MM.1S (cell line): ENCODE measurements at regions not wholly inside any gene's neighbourhood (a gene's known extent, or its start where the extent isn't known, plus 50 kb on each side); places are given as distances from the start of the nearest gene placed in this dataset.

Experiments used
- DNase-seq: peaks from one replicate; pipeline ENCODE4 v3.0.0-alpha.2; 2015
- H2AFZ ChIP-seq: fragments of 300-600 bp; sonication (generic); 2 replicates; pipeline ENCODE4 v1.6.0; 2016; ENCODE audit warnings: antibody characterized with exemption, low read length
- H3F3A ChIP-seq: fragments of 300-600 bp; sonication (generic); 2 replicates; pipeline ENCODE4 v1.6.1; 2016; ENCODE audit warnings: mild to moderate bottlenecking, antibody characterized with exemption, low read length, moderate library complexity, mixed read lengths; ENCODE audit not compliant: insufficient read depth
- H3K27ac ChIP-seq: fragments of 300-600 bp; sonication (generic); 2 replicates; pipeline ENCODE4 v1.5.1; 2016; ENCODE audit warnings: mild to moderate bottlenecking, low read length
- H3K27me3 ChIP-seq: fragments of 300-600 bp; sonication (generic); replicated peaks from 2 replicates; pipeline ENCODE4 v1.6.0; 2016; ENCODE audit warnings: low read length; ENCODE audit not compliant: insufficient read depth
- H3K36me3 ChIP-seq: fragments of 300-600 bp; sonication (generic); replicated peaks from 2 replicates; pipeline ENCODE4 v1.6.1; 2016; ENCODE audit warnings: mild to moderate bottlenecking, low read length, mixed read lengths; ENCODE audit not compliant: insufficient read depth
- H3K4me1 ChIP-seq: fragments of 300-600 bp; sonication (generic); 2 replicates; pipeline ENCODE4 v1.6.1; 2016; ENCODE audit warnings: low read length, mixed read lengths
- H3K4me2 ChIP-seq: fragments of 300-600 bp; sonication (generic); 2 replicates; pipeline ENCODE4 v1.6.0; 2016; ENCODE audit warnings: low read depth, low read length
- H3K4me3 ChIP-seq: fragments of 300-600 bp; sonication (generic); 2 replicates; pipeline ENCODE4 v1.5.1; 2016; ENCODE audit warnings: low read length, mixed read lengths
- H3K79me2 ChIP-seq: fragments of 300-600 bp; sonication (generic); 2 replicates; pipeline ENCODE4 v1.6.1; 2016; ENCODE audit warnings: mixed run types, low read length, mixed read lengths
- H3K9ac ChIP-seq: fragments of 300-600 bp; sonication (generic); 2 replicates; pipeline ENCODE4 v1.6.1; 2016; ENCODE audit warnings: low read length, mixed read lengths
- H3K9me2 ChIP-seq: fragments of 300-600 bp; sonication (generic); replicated peaks from 2 replicates; pipeline ENCODE4 v1.6.1; 2016; ENCODE audit warnings: mild to moderate bottlenecking, low read length, mixed read lengths; ENCODE audit not compliant: insufficient read depth
- H3K9me3 ChIP-seq: fragments of 300-600 bp; sonication (generic); replicated peaks from 2 replicates; pipeline ENCODE4 v1.6.1; 2016; ENCODE audit warnings: mild to moderate bottlenecking, low read length, mixed read lengths; ENCODE audit not compliant: insufficient read depth
- H4K20me1 ChIP-seq: fragments of 300-600 bp; sonication (generic); 2 replicates; pipeline ENCODE4 v1.6.1; 2016; ENCODE audit warnings: mild to moderate bottlenecking, low read length, moderate library complexity, mixed read lengths; ENCODE audit not compliant: insufficient read depth
- CTCF ChIP-seq: fragments of 300-600 bp; sonication (generic); IDR thresholded peaks from 2 replicates; pipeline ENCODE4 v1.5.1; 2016; ENCODE audit warnings: antibody characterized with exemption, low read length, mixed read lengths
- EZH2 ChIP-seq: fragments of 300-600 bp; sonication (generic); optimal IDR thresholded peaks from 2 replicates; pipeline ENCODE3; 2017; ENCODE audit warnings: low read depth, mild to moderate bottlenecking, antibody characterized with exemption, low read length, mixed read lengths
- EZH2phosphoT487 ChIP-seq: fragments of 300-600 bp; sonication (generic); IDR thresholded peaks from 2 replicates; pipeline ENCODE4 v1.6.1; 2018; ENCODE audit warnings: antibody characterized with exemption, low read length

GRCh38 chr16:66003201-66003600, 363.3 kb upstream of the CDH5 start:
- Histone ChIP-seq H3K79me2 (no peaks in the 10 kb centered on the region), H3K9ac (no peak overlapping the region), H3F3A (no peaks in the 10 kb centered on the region), H3K27ac (no peak overlapping the region), H4K20me1 (no peaks in the 10 kb centered on the region), H3K4me3 (no peak overlapping the region), H2AFZ (no peak overlapping the region), H3K4me2 (no peak overlapping the region), H3K27me3 (no peaks in the 10 kb centered on the region), H3K4me1 (peaks cover 7% of the 10 kb centered on the region; the same call in 1 of the 2 replicates), H3K9me3 (no peaks in the 10 kb centered on the region), H3K36me3 (no peaks in the 10 kb centered on the region), H3K9me2 (no peaks in the 10 kb centered on the region)
- no peak for DNase-seq
- TF ChIP-seq CTCF (no peak), EZH2phosphoT487 (no peak), EZH2 (no peak)

- no peaks in the 10 kb centered on the region for H3K9me2 ChIP-seq
- no peak overlapping the region for H3K9ac ChIP-seq
- no peaks in the 10 kb centered on the region for H3F3A ChIP-seq
- H3K4me1 ChIP-seq = peaks cover 7% of the 10 kb centered on the region; the same call in 1 of the 2 replicates
- DNase-seq = no peak
- H2AFZ ChIP-seq = no peak overlapping the region
- no peak for TF ChIP-seq EZH2
- no peak for TF ChIP-seq CTCF
- no peak for TF ChIP-seq EZH2phosphoT487
- no peaks in the 10 kb centered on the region for H4K20me1 ChIP-seq
- no peaks in the 10 kb centered on the region for H3K79me2 ChIP-seq
- no peak overlapping the region for H3K4me2 ChIP-seq
- H3K27me3 ChIP-seq = no peaks in the 10 kb centered on the region
- H3K27ac ChIP-seq = no peak overlapping the region
- no peaks in the 10 kb centered on the region for H3K36me3 ChIP-seq
- no peak overlapping the region for H3K4me3 ChIP-seq
- H3K9me3 ChIP-seq = no peaks in the 10 kb centered on the region
Measured at GRCh38 chr16:66002601-66003000, 363.9 kb upstream of the CDH5 start.

- H3K27me3 ChIP-seq = no peaks in the 10 kb centered on the region
- no peak overlapping the region for H3K4me2 ChIP-seq
- TF ChIP-seq EZH2 (no peak), EZH2phosphoT487 (no peak), CTCF (no peak)
- peaks cover 3% of the 10 kb centered on the region; the same call in 1 of the 2 replicates for H3K4me1 ChIP-seq
- H3K9ac ChIP-seq = no peak overlapping the region
- H3K79me2 ChIP-seq = no peaks in the 10 kb centered on the region
- no peak overlapping the region for H2AFZ ChIP-seq
- H3K9me3 ChIP-seq = no peaks in the 10 kb centered on the region
- no peaks in the 10 kb centered on the region for H3F3A ChIP-seq
- no peaks in the 10 kb centered on the region for H3K36me3 ChIP-seq
- no peaks in the 10 kb centered on the region for H3K9me2 ChIP-seq
- no peak overlapping the region for H3K27ac ChIP-seq
- no peaks in the 10 kb centered on the region for H4K20me1 ChIP-seq
- H3K4me3 ChIP-seq = no peak overlapping the region
- no peak for DNase-seq
Measured at GRCh38 chr16:66001432-66001831, 365.1 kb upstream of the CDH5 start.
